H1 (cell line): ENCODE measurements at regions not wholly inside any gene's neighbourhood (a gene's known extent, or its start where the extent isn't known, plus 50 kb on each side); places are given as distances from the start of the nearest gene placed in this dataset.

Experiments used
- CTCF ChIA-PET: fragments of 300-600 bp; sonication (Branson Sonifier 250); formaldehyde crosslinking; loops from one replicate; lab custom pipeline; 2021; ENCODE audit not compliant: partially characterized antibody; lab: Charles Lee
- POLR2A ChIA-PET: fragments of 300-600 bp; sonication (Branson Sonifier 250); formaldehyde crosslinking; loops from one replicate; lab custom pipeline; 2021; ENCODE audit warnings: inconsistent platforms; ENCODE audit not compliant: partially characterized antibody; lab: Charles Lee
- DNase-seq, 2 experiments: peaks; one replicate each; pipeline versions ENCODE4 v3.0.0 to v3.0.0-alpha.2; 2010 to 2022; ENCODE audit warnings: low spot score in 2 of 2, low read depth in 1 of 2, mixed read lengths in 1 of 2
- FAIRE-seq: peaks from 2 replicates; lab custom pipeline; 2011; peaks lifted over from hg19 to GRCh38; lab: Jason Lieb, UNC
- H2AFZ ChIP-seq: 2 replicates; pipeline ENCODE4 v1.8.1; 2012; ENCODE audit warnings: low read length, inconsistent platforms
- H2AK5ac ChIP-seq: 2 replicates; pipeline ENCODE4 v1.6.1; 2013; ENCODE audit warnings: low read depth, low read length
- H2BK120ac ChIP-seq: replicated peaks from 2 replicates; pipeline ENCODE3; 2013; ENCODE audit warnings: low read depth, low read length, inconsistent platforms
- H2BK12ac ChIP-seq: 2 replicates; pipeline ENCODE4 v1.6.1; 2013; ENCODE audit warnings: low read depth, low read length
- H2BK15ac ChIP-seq: 2 replicates; pipeline ENCODE4 v1.6.1; 2013; ENCODE audit warnings: low read length
- H2BK20ac ChIP-seq: 2 replicates; pipeline ENCODE4 v1.6.1; 2013; ENCODE audit warnings: low read length
- H2BK5ac ChIP-seq: 2 replicates; pipeline ENCODE4 v1.6.1; 2013; ENCODE audit warnings: low read depth, low read length
- H3K14ac ChIP-seq: 2 replicates; pipeline ENCODE4 v1.6.1; 2013; ENCODE audit warnings: inconsistent platforms; ENCODE audit not compliant: insufficient read length
- H3K18ac ChIP-seq: 2 replicates; pipeline ENCODE4 v1.6.1; 2013; ENCODE audit warnings: low read length; ENCODE audit errors: extremely low read depth
- H3K23ac ChIP-seq: 2 replicates; pipeline ENCODE4 v1.6.1; 2013; ENCODE audit warnings: inconsistent platforms; ENCODE audit not compliant: insufficient read length
- H3K23me2 ChIP-seq: 2 replicates; pipeline ENCODE4 v1.6.1; 2013; ENCODE audit warnings: low read depth, low read length
- H3K27ac ChIP-seq: 2 replicates; pipeline ENCODE4 v1.6.1; 2011; ENCODE audit warnings: low read depth, low read length, inconsistent platforms
- H3K27me3 ChIP-seq, 4 experiments: replicated peaks in 1 of 4; 1 replicate in 1 of 4; 2 replicates in 3 of 4; pipeline versions ENCODE4 v1.6.1 to v1.8.1; 2011 to 2013; ENCODE audit warnings: low read length in 3 of 4, mild to moderate bottlenecking in 3 of 4, inconsistent platforms in 2 of 4, mixed read lengths in 2 of 4, moderate library complexity in 1 of 4; ENCODE audit not compliant: control insufficient read depth in 3 of 4, insufficient read depth in 3 of 4; ENCODE audit errors: extremely low read depth in 1 of 4
- H3K36me3 ChIP-seq, 4 experiments: 2 replicates each; pipeline versions ENCODE4 v1.6.1 to v1.8.1; 2011 to 2013; ENCODE audit warnings: mild to moderate bottlenecking in 4 of 4, low read length in 3 of 4, moderate library complexity in 2 of 4, control low read depth in 1 of 4, inconsistent platforms in 1 of 4; ENCODE audit not compliant: insufficient read depth in 4 of 4, control insufficient read depth in 2 of 4
- H3K4ac ChIP-seq: replicated peaks from 2 replicates; pipeline ENCODE3; 2013; ENCODE audit warnings: low read length, low read depth, mixed read lengths, inconsistent platforms; ENCODE audit not compliant: insufficient read length
- H3K4me1 ChIP-seq, 4 experiments: replicated peaks in 1 of 4; 1 replicate in 1 of 4; 2 replicates in 3 of 4; pipeline versions ENCODE4 v1.6.1 to v1.8.1; 2011 to 2013; ENCODE audit warnings: low read length in 3 of 4, inconsistent platforms in 2 of 4, mixed read lengths in 1 of 4; ENCODE audit not compliant: insufficient read depth in 4 of 4, control insufficient read depth in 3 of 4
- H3K4me2 ChIP-seq, 2 experiments: 2 replicates each; pipeline versions ENCODE4 v1.6.1 to v1.8.1; 2011 to 2013; ENCODE audit warnings: low read depth in 2 of 2, low read length in 2 of 2, control low read depth in 1 of 2, inconsistent platforms in 1 of 2, mild to moderate bottlenecking in 1 of 2; ENCODE audit not compliant: insufficient read depth in 1 of 2
- H3K4me3 ChIP-seq, 4 experiments: fragments of 200-600, 300-600 bp in 1 of 4; sonication (generic), shearing (Covaris generic), sonication (Bioruptor Twin) in 1 of 4; 2 replicates each; pipeline versions ENCODE4 v1.5.1 to v1.8.1; 2011 to 2016; ENCODE audit warnings: low read length in 4 of 4, low read depth in 3 of 4, control low read depth in 2 of 4, inconsistent platforms in 2 of 4, mild to moderate bottlenecking in 2 of 4, mixed read lengths in 1 of 4, moderate library complexity in 1 of 4; ENCODE audit not compliant: insufficient read depth in 2 of 4; ENCODE audit errors: extremely low read depth in 1 of 4
- H3K56ac ChIP-seq: replicated peaks from 2 replicates; pipeline ENCODE3; 2013; ENCODE audit warnings: low read depth, mild to moderate bottlenecking, mixed read lengths, low read length, inconsistent platforms; ENCODE audit not compliant: insufficient read length
- H3K79me1 ChIP-seq: 2 replicates; pipeline ENCODE4 v1.6.1; 2013; ENCODE audit warnings: low read depth, low read length, control low read depth
- H3K79me2 ChIP-seq, 2 experiments: 2 replicates each; pipeline versions ENCODE4 v1.6.1 to v1.8.1; 2012 to 2013; ENCODE audit warnings: low read length in 2 of 2, mild to moderate bottlenecking in 2 of 2, inconsistent platforms in 1 of 2; ENCODE audit not compliant: insufficient read depth in 2 of 2, control insufficient read depth in 1 of 2
- H3K9ac ChIP-seq, 4 experiments: replicated peaks in 1 of 4; 1 replicate in 1 of 4; 2 replicates in 3 of 4; pipeline versions ENCODE4 v1.6.1 to v1.8.1; 2011 to 2013; ENCODE audit warnings: low read depth in 3 of 4, low read length in 3 of 4, control low read depth in 2 of 4, mild to moderate bottlenecking in 2 of 4, moderate library complexity in 2 of 4, inconsistent platforms in 1 of 4; ENCODE audit errors: extremely low read depth in 1 of 4
- H3K9me3 ChIP-seq, 2 experiments: 2 replicates each; pipeline versions ENCODE4 v1.6.1 to v1.8.1; 2012 to 2013; ENCODE audit warnings: mild to moderate bottlenecking in 2 of 2, moderate library complexity in 2 of 2, control low read depth in 1 of 2, inconsistent platforms in 1 of 2, low read depth in 1 of 2, low read length in 1 of 2, mixed read lengths in 1 of 2; ENCODE audit not compliant: insufficient read depth in 2 of 2
- H4K20me1 ChIP-seq, 2 experiments: replicated peaks in 1 of 2; 2 replicates each; pipeline versions ENCODE3 to v1.8.1; 2011 to 2013; ENCODE audit warnings: inconsistent platforms in 2 of 2, low read length in 2 of 2, mild to moderate bottlenecking in 1 of 2; ENCODE audit not compliant: insufficient read depth in 2 of 2, control insufficient read depth in 1 of 2
- H4K5ac ChIP-seq: 2 replicates; pipeline ENCODE4 v1.6.1; 2013; ENCODE audit warnings: low read length, low read depth, mixed read lengths, inconsistent platforms; ENCODE audit not compliant: insufficient read length
- H4K8ac ChIP-seq: 2 replicates; pipeline ENCODE4 v1.8.0; 2013; ENCODE audit warnings: mild to moderate bottlenecking, moderate library complexity, low read length, inconsistent platforms; ENCODE audit not compliant: insufficient read depth; ENCODE audit errors: extremely low read depth
- H4K91ac ChIP-seq: replicated peaks from 2 replicates; pipeline ENCODE3; 2013; ENCODE audit warnings: low read length, mixed read lengths, inconsistent platforms; ENCODE audit not compliant: insufficient read length
- CBX5 ChIP-seq: fragments of 300-800, 300-1000 bp; sonication (generic); IDR thresholded peaks from 2 replicates; pipeline ENCODE4 v1.7.1; 2016; ENCODE audit warnings: antibody characterized with exemption, low read length, low read depth
- CHD1 ChIP-seq: IDR thresholded peaks from 2 replicates; pipeline ENCODE4 v1.6.1; 2012; ENCODE audit warnings: low read depth, low read length, improper control_type of control experiment
- JUN ChIP-seq: IDR thresholded peaks from 2 replicates; pipeline ENCODE4 v1.6.1; 2011; ENCODE audit warnings: low read depth, mild to moderate bottlenecking, improper control_type of control experiment, low read length
- JUND ChIP-seq: IDR thresholded peaks from 2 replicates; pipeline ENCODE4 v1.6.1; 2011; ENCODE audit warnings: mild to moderate bottlenecking, improper control_type of control experiment, low read length
- POLR2A ChIP-seq, 2 experiments: IDR thresholded peaks; 1 replicate in 1 of 2; 2 replicates in 1 of 2; pipeline ENCODE4 v1.6.1; 2011; ENCODE audit warnings: low read depth in 2 of 2, low read length in 2 of 2, mild to moderate bottlenecking in 2 of 2; ENCODE audit errors: control extremely low read depth in 1 of 2
- SIRT6 ChIP-seq: IDR thresholded peaks from one replicate; pipeline ENCODE4 v1.7.1; 2012; ENCODE audit warnings: low read length, inconsistent platforms
- TCF12 ChIP-seq: IDR thresholded peaks from 2 replicates; pipeline ENCODE4 v1.6.1; 2011; ENCODE audit warnings: low read depth, mild to moderate bottlenecking, low read length
- WGBS, 2 experiments: shearing (Covaris generic) in 1 of 2; methylation state at CpG; one replicate each; pipeline versions ENCODE4 v1.1.6 to v1.1.7; 2013 to 2015; ENCODE audit warnings: low lambda C conversion rate in 2 of 2, mixed read lengths in 2 of 2, inconsistent platforms in 1 of 2, low coverage in 1 of 2, missing lambda C conversion rate in 1 of 2; ENCODE audit not compliant: insufficient replicate concordance in 2 of 2, insufficient coverage in 1 of 2, insufficient read length in 1 of 2; ENCODE audit errors: extremely low coverage in 1 of 2, missing lambda C conversion rate in 1 of 2; 5-methylcytosine and 5-hydroxymethylcytosine counted together

- Histone ChIP-seq H3K4me3 (no peak overlapping the region), H4K91ac (no peak overlapping the region), H3K14ac (no peak overlapping the region), H4K8ac (no peak overlapping the region), H3K23ac (no peak overlapping the region), H2BK12ac (no peak overlapping the region), H3K27ac (no peak overlapping the region), H4K5ac (no peak overlapping the region), H3K27me3 (no peaks in the 10 kb centered on the region), H3K9me3 (no peaks in the 10 kb centered on the region), H2BK5ac (no peak overlapping the region), H3K56ac (no peak overlapping the region), H2AFZ (no peak overlapping the region), H3K4ac (no peak overlapping the region), H3K79me1 (no peaks in the 10 kb centered on the region), H4K20me1 (no peaks in the 10 kb centered on the region), H3K18ac (no peak overlapping the region), H2BK15ac (no peak overlapping the region), H3K79me2 (no peaks in the 10 kb centered on the region), H3K4me2 (no peak overlapping the region), H2BK120ac (no peak overlapping the region), H3K4me1 (peaks cover 0 to 2% (median under 1%) of the 10 kb centered on the region in 4 experiments; a peak in 1 of 7 replicates), H2AK5ac (no peak overlapping the region), H3K36me3 (no peaks in the 10 kb centered on the region), H2BK20ac (no peak overlapping the region), H3K23me2 (no peaks in the 10 kb centered on the region; the same call in 1 of the 2 replicates), H3K9ac (no peak overlapping the region)
- no peak for FAIRE-seq
- CTCF ChIA-PET: no interaction called here
- no peak for DNase-seq
- POLR2A ChIA-PET: no interaction called here
- TF ChIP-seq POLR2A (IDR thresholded peaks at IDR 0.05; ENCODE audit: control extremely low read depth in 1 of 2, low read depth in 2 of 2, low read length in 2 of 2): no peak
- TF ChIP-seq CHD1: no peak
- TF ChIP-seq JUND: no peak
- no peak for TF ChIP-seq SIRT6
- TF ChIP-seq TCF12: no peak
- no peak for TF ChIP-seq CBX5
- no peak for TF ChIP-seq JUN
- TF ChIP-seq, all 59 proteins: peak for 0
- WGBS, 2 experiments: 92% methylated on average over 1 of the region's 1 CpG; no CpG with 5 or more reads in 1 of the 2 experiments
These were observed 286.7 kb upstream of the GRIP1 start for GRCh38 chr12:66965621-66966020.
